Thymus (tissue), 11 donors: ENCODE measurements at regions not wholly inside any gene's neighbourhood (a gene's known extent, or its start where the extent isn't known, plus 50 kb on each side); places are given as distances from the start of the nearest gene placed in this dataset.

ENCODE experiments used
- DNase-seq, 9 donors: peaks; one replicate each; pipeline ENCODE4 v3.0.0-alpha.2; 2013; ENCODE audit warnings: low spot score in 9 of 9, low read depth in 6 of 9, missing footprints in 1 of 9
- H3K27ac ChIP-seq, 2 donors: one replicate each; pipeline ENCODE4 v1.5.1; 2013; ENCODE audit warnings: control low read depth in 1 of 2, low read depth in 1 of 2, low read length in 1 of 2, mild to moderate bottlenecking in 1 of 2, moderate library complexity in 1 of 2
- H3K27me3 ChIP-seq, 2 donors: one replicate each; pipeline ENCODE4 v1.5.1; 2013; ENCODE audit warnings: low read length in 1 of 2; ENCODE audit not compliant: control insufficient read depth in 2 of 2, insufficient read depth in 1 of 2
- H3K36me3 ChIP-seq, 2 donors: one replicate each; pipeline ENCODE4 v1.5.1; 2013; ENCODE audit warnings: low read length in 1 of 2, mild to moderate bottlenecking in 1 of 2, moderate library complexity in 1 of 2; ENCODE audit not compliant: control insufficient read depth in 2 of 2, insufficient read depth in 2 of 2
- H3K4me1 ChIP-seq, 2 donors: one replicate each; pipeline ENCODE4 v1.5.1; 2013; ENCODE audit warnings: low read length in 2 of 2; ENCODE audit not compliant: control insufficient read depth in 2 of 2, insufficient read depth in 2 of 2
- H3K4me3 ChIP-seq, 2 donors: one replicate each; pipeline ENCODE4 v1.5.1; 2013; ENCODE audit warnings: low read length in 2 of 2, control low read depth in 1 of 2, mild to moderate bottlenecking in 1 of 2
- H3K9me3 ChIP-seq, 2 donors: one replicate each; pipeline ENCODE4 v1.5.1; 2013; ENCODE audit warnings: low read length in 1 of 2, mild to moderate bottlenecking in 1 of 2; ENCODE audit not compliant: control insufficient read depth in 2 of 2, insufficient read depth in 1 of 2
- WGBS: extraction: QIAGEN DNeasy Blood & Tissue Kit; methylation state at CpG from one replicate; pipeline ENCODE4 v1.1.7; 2013; 5-methylcytosine and 5-hydroxymethylcytosine counted together
- donor health status: healthy.

DNA sequence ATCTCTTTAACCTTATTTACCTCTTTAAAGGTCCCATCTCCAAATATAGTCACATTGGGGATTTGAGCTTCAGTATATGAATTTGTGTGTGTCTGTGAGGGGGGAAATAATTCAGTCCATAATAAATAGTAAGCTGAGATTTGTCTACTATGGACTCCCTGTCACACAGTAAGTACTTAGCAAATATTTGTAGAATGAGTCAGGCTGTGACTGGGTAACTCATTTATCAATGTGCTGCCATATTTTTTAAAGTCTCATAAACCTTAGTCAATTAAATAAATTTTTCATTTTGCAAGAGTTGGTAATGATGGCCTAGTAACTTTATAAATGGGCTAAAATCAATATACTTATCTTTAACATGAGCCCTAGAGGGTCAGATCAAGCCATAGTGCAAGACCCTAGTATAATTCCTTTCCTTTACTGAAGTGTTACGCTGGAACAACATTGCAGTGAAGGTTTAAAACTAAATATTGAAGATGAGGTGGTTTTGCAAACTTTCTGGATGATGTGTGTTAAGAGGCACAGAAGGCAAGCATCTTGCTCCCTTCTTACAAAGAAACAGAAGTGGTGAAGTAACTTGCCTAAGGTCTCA, 305.1 kb downstream of the KCNRG start:
- no peak overlapping the region for H3K4me3 ChIP-seq
- no peaks in the 10 kb centered on the region for H3K9me3 ChIP-seq
- DNase-seq, result no peak
- peaks cover 15 to 21% of the 10 kb centered on the region in 2 donors for H3K4me1 ChIP-seq
- H3K36me3 ChIP-seq, result no peaks in the 10 kb centered on the region
- peak overlapping the region in 1 of 2 donors; percentile 81 for H3K27ac ChIP-seq
- no peaks in the 10 kb centered on the region for H3K27me3 ChIP-seq
- WGBS, result 3% methylated on average over 1 of the region's 1 CpG

GRCh38 chr13:50322006-50322405, 306.8 kb downstream of the KCNRG start:
- WGBS, result 84% methylated on average over 3 of the region's 3 CpGs
- H3K9me3 ChIP-seq, result no peaks in the 10 kb centered on the region

GRCh38 chr13:50323440-50324065, 308.3 kb downstream of the KCNRG start:
- 96% methylated on average over 3 of the region's 3 CpGs for WGBS

More at GRCh38 chr13:50322006-50322405, 306.8 kb downstream of the KCNRG start:
- no peak overlapping the region for H3K4me3 ChIP-seq
- H3K27me3 ChIP-seq, result no peaks in the 10 kb centered on the region
- H3K36me3 ChIP-seq, result no peaks in the 10 kb centered on the region
- H3K27ac ChIP-seq, result no peak overlapping the region
- no peak for DNase-seq
- peaks cover 15 to 29% of the 10 kb centered on the region in 2 donors for H3K4me1 ChIP-seq

DNA sequence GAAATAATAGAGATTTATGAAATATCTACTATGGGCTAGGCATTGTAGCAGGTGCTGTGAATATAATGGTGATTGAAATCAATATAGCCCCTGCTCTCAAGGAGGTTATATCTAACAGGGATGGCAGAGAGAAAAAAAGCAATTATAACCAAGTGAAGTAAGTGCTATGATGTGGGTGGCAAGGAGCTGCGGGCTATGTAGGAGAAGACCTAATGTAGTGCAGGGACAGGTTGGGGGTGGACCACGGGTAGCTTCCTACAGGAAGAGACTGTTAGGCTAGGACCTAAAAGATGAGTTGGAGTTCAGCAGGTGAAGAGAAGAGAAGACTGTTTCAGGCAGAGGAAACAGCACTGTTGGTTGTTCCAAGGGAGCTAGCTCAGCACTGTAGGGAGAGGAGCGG, 311.0 kb downstream of the KCNRG start:
- no peak overlapping the region for H3K27ac ChIP-seq
- no peaks in the 10 kb centered on the region for H3K9me3 ChIP-seq
- peaks cover 0 to 8% of the 10 kb centered on the region in 2 donors for H3K4me1 ChIP-seq
- no peaks in the 10 kb centered on the region for H3K36me3 ChIP-seq
- H3K4me3 ChIP-seq, result no peak overlapping the region
- no peaks in the 10 kb centered on the region for H3K27me3 ChIP-seq
- 75% methylated on average over 3 of the region's 3 CpGs for WGBS
- no peak for DNase-seq

More at GRCh38 chr13:50323440-50324065, 308.3 kb downstream of the KCNRG start:
- no peaks in the 10 kb centered on the region for H3K36me3 ChIP-seq
- no peak for DNase-seq
- peaks cover 15 to 28% of the 10 kb centered on the region in 2 donors for H3K4me1 ChIP-seq
- no peak overlapping the region for H3K4me3 ChIP-seq
- H3K27me3 ChIP-seq, result no peaks in the 10 kb centered on the region
- no peak overlapping the region for H3K27ac ChIP-seq
- no peaks in the 10 kb centered on the region for H3K9me3 ChIP-seq

DNA sequence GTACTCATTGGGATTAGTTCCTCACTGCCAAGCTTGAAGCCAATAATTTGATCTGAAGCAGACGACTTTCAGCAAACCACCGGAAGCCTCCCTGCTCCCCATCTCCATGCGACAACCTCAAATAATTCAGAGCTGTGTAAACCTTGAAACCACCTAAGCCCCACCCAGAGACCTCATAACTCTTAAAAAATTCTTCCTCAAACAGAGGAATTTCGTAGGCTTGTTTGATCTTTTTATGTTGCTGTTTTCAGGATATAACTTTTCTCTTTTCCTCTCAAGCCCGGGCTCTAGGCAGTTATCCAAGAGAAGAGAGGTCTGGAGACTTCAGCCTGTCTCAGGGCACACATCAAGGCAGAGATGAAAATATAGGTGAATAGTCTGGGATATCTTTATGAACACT, 311.6 kb downstream of the KCNRG start:
- WGBS, result 71% methylated on average over 5 of the region's 5 CpGs
- DNase-seq, result no peak
- Histone ChIP-seq H3K36me3 (no peaks in the 10 kb centered on the region), H3K27ac (no peak overlapping the region), H3K27me3 (no peaks in the 10 kb centered on the region), H3K9me3 (no peaks in the 10 kb centered on the region), H3K4me3 (no peak overlapping the region), H3K4me1 (peaks cover 0 to 8% of the 10 kb centered on the region in 2 donors)

- WGBS, result 96% methylated on average over 9 of the region's 9 CpGs
- no peaks in the 10 kb centered on the region for H3K27me3 ChIP-seq
- peaks cover 0 to 8% of the 10 kb centered on the region in 2 donors for H3K9me3 ChIP-seq
- no peak overlapping the region for H3K4me3 ChIP-seq
- H3K27ac ChIP-seq, result no peak overlapping the region
- DNase-seq, result peak in 1 of 9 donors; percentile 31
- H3K36me3 ChIP-seq, result no peaks in the 10 kb centered on the region
- H3K4me1 ChIP-seq, result peaks cover 0 to 7% of the 10 kb centered on the region in 2 donors
These were observed 319.0 kb downstream of the KCNRG start for GRCh38 chr13:50334115-50334778.

GRCh38 chr13:50334944-50335343, 319.7 kb downstream of the KCNRG start:
- no peak overlapping the region for H3K27ac ChIP-seq
- peaks cover 0 to 13% of the 10 kb centered on the region in 2 donors for H3K9me3 ChIP-seq

DNA sequence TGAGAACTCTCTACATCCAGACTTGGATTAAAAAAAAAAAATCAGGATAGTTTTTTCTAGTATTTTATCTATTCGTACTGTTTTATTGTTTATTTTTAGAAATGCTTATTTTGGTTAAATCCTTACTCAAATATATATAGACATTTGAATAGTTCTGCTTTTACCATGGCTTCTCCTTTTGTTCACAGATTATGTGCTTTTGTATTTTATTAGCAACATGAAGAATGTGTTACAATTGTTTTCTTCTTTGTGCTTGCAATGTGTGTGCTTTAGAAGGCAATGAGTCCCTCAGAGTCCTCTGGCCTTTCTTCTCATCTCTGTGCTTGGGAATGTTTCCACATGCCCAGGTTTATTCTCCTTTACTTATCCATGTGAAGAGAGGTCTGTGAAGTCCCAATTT, 324.0 kb downstream of the KCNRG start:
- Histone ChIP-seq H3K4me3 (no peak overlapping the region), H3K36me3 (no peaks in the 10 kb centered on the region), H3K9me3 (peaks cover 0 to 27% of the 10 kb centered on the region in 2 donors), H3K27ac (no peak overlapping the region), H3K27me3 (no peaks in the 10 kb centered on the region), H3K4me1 (peaks cover 0 to 18% of the 10 kb centered on the region in 2 donors)
- no peak for DNase-seq
- WGBS, result 87% methylated on average over 1 of the region's 1 CpG

More at GRCh38 chr13:50334944-50335343, 319.7 kb downstream of the KCNRG start:
- DNase-seq, result no peak
- H3K4me1 ChIP-seq, result peaks cover 0 to 13% of the 10 kb centered on the region in 2 donors
- WGBS, result 98% methylated on average over 5 of the region's 5 CpGs
- H3K27me3 ChIP-seq, result no peaks in the 10 kb centered on the region
- H3K4me3 ChIP-seq, result no peak overlapping the region
- no peaks in the 10 kb centered on the region for H3K36me3 ChIP-seq

DNA sequence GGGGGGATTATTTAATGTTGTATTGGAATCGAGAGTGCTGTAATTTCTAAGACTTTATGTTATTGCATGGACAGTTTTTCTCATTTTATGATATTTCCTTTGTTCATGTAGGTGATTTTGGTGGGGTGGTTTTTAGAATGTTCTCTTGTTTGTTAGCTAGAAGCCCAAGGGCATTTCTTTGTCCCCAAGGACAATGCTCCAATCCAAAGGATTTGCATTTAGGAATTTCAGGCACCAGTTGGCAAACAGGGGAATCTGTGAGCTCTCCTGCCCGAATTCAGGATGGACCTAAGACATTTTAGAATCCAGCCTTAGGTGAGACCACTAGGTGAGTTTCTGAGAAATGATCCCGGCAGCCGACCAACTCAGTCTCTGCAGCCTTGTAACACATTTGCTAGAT, 324.9 kb downstream of the KCNRG start:
- peaks cover 0 to 24% of the 10 kb centered on the region in 2 donors for H3K9me3 ChIP-seq
- H3K27me3 ChIP-seq, result no peaks in the 10 kb centered on the region
- H3K36me3 ChIP-seq, result no peaks in the 10 kb centered on the region
- H3K4me1 ChIP-seq, result peaks cover 8 to 22% of the 10 kb centered on the region in 2 donors
- 95% methylated on average over 4 of the region's 4 CpGs for WGBS
- no peak for DNase-seq
- no peak overlapping the region for H3K4me3 ChIP-seq
- no peak overlapping the region for H3K27ac ChIP-seq
